NCI-H524 (cell line): ENCODE measurements at regions not wholly inside any gene's neighbourhood (a gene's known extent, or its start where the extent isn't known, plus 50 kb on each side); places are given as distances from the start of the nearest gene placed in this dataset.

ENCODE experiments used
- DNase-seq, 2 experiments: peaks; one replicate each; lab custom pipeline; 2025; lab: John Stamatoyannopoulos, UW

GRCh38 chr14:97298736-97299135, 501.6 kb downstream of the VRK1 start:
- peak; percentile 88 to 92 for DNase-seq

- peak in 1 of 2 experiments; percentile 11 for DNase-seq
Observed at GRCh38 chr14:97299661-97300060, 502.5 kb downstream of the VRK1 start.

- peak in 1 of 2 experiments; percentile 16 for DNase-seq
Observed at GRCh38 chr14:97301931-97302559, 504.9 kb downstream of the VRK1 start.

GRCh38 chr14:97306133-97306759, 509.1 kb downstream of the VRK1 start:
- no peak for DNase-seq

GRCh38 chr14:97306760-97307246, 509.6 kb downstream of the VRK1 start:
- DNase-seq = no peak

GRCh38 chr14:97311411-97311810, 514.2 kb downstream of the VRK1 start:
- no peak for DNase-seq

GRCh38 chr14:97312910-97313309, 515.7 kb downstream of the VRK1 start:
- DNase-seq = no peak

- no peak for DNase-seq
Observed at GRCh38 chr14:97315790-97316189, 518.6 kb downstream of the VRK1 start.

GRCh38 chr14:97318380-97318779, 521.2 kb downstream of the VRK1 start:
- no peak for DNase-seq

- DNase-seq = peak in 1 of 2 experiments; percentile 9
Observed at GRCh38 chr14:97319691-97320090, 522.5 kb downstream of the VRK1 start.

GRCh38 chr14:97328743-97329142, 531.6 kb downstream of the VRK1 start:
- DNase-seq = no peak

- DNase-seq = no peak
Observed at GRCh38 chr14:97329701-97330100, 532.5 kb downstream of the VRK1 start.

- DNase-seq = no peak
Observed at GRCh38 chr14:97331058-97331457, 533.9 kb downstream of the VRK1 start.

GRCh38 chr14:97331526-97331925, 534.3 kb downstream of the VRK1 start:
- no peak for DNase-seq

- no peak for DNase-seq
Observed at GRCh38 chr14:97336179-97336578, 539.0 kb downstream of the VRK1 start.

GRCh38 chr14:97336816-97337215, 539.6 kb downstream of the VRK1 start:
- no peak for DNase-seq

GRCh38 chr14:97337267-97337666, 540.1 kb downstream of the VRK1 start:
- DNase-seq = no peak

- DNase-seq = no peak
Observed at GRCh38 chr14:97337670-97338069, 540.5 kb downstream of the VRK1 start.

- peak in 1 of 2 experiments; percentile 13 for DNase-seq
Observed at GRCh38 chr14:97344666-97345065, 547.5 kb downstream of the VRK1 start.

- no peak for DNase-seq
Observed at GRCh38 chr14:97346675-97347074, 549.5 kb downstream of the VRK1 start.

- DNase-seq = no peak
Observed at GRCh38 chr14:97349463-97349862, 552.3 kb downstream of the VRK1 start.

GRCh38 chr14:97349946-97350345, 552.8 kb downstream of the VRK1 start:
- no peak for DNase-seq

- no peak for DNase-seq
Observed at GRCh38 chr14:97350415-97350814, 553.2 kb downstream of the VRK1 start.
